Progenitor cell of endocrine pancreas (in vitro differentiated cells): ENCODE measurements at regions not wholly inside any gene's neighbourhood (a gene's known extent, or its start where the extent isn't known, plus 50 kb on each side); places are given as distances from the start of the nearest gene placed in this dataset.
A peak's percentile ranks its signal among the peaks of the same experiment; 100 is the strongest.
"Not testable (repeated sequence)": the region's sequence is repeated elsewhere in the genome, so short reads cannot be mapped to it uniquely, and the experiment has no call there.

Experiments
- DNase-seq: peaks from one replicate; pipeline ENCODE4 v3.0.0; 2021; ENCODE audit warnings: low spot score; ENCODE audit not compliant: unreplicated experiment
- H3K27ac Mint-ChIP-seq: 2 replicates; pipeline ENCODE4 v1.8.0; 2021; ENCODE audit warnings: mild to moderate bottlenecking, moderate library complexity, mixed read lengths
- H3K27me3 Mint-ChIP-seq: 2 replicates; pipeline ENCODE4 v1.8.0; 2021; ENCODE audit warnings: mixed read lengths
- H3K36me3 Mint-ChIP-seq: 2 replicates; pipeline ENCODE4 v1.8.0; 2022; ENCODE audit warnings: mixed read lengths; ENCODE audit not compliant: insufficient read depth
- H3K4me1 Mint-ChIP-seq: 2 replicates; pipeline ENCODE4 v1.8.0; 2021; ENCODE audit warnings: low read depth, mixed read lengths
- H3K4me3 Mint-ChIP-seq: 2 replicates; pipeline ENCODE4 v1.8.0; 2021; ENCODE audit warnings: low read depth, mild to moderate bottlenecking, moderate library complexity, mixed read lengths
- H3K9me3 Mint-ChIP-seq: 2 replicates; pipeline ENCODE4 v1.8.0; 2021; ENCODE audit warnings: low read depth, mixed read lengths
- TF ChIP-seq, protein P1 (sequence below): fragments of 200-600 bp; sonication (generic); IDR thresholded peaks from one replicate; pipeline ENCODE4 v1.5.0; 2021; ENCODE audit warnings: antibody characterized with exemption, mild to moderate bottlenecking; ENCODE audit not compliant: unreplicated experiment

DNA sequence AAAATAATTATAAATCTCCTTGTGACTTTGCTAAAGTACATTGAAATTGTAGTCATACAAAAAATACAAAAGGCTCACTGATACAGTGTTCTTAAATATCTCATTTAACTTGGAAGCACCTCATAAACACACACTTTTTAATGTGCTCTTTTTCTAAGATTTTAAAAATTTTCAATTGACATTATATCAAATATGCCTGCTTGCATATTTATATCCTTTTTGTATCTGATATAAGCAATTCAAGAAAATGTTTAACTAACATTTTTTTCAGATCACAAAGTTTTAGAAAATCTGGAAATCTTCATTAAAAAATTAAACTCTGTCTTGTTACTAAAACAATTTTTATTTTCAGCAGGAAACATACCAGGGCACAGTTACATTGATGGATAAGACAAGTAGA is 661.5 kb downstream of the REEP3 start:
- no peak overlapping the region for H3K27ac Mint-ChIP-seq
- no peaks in the 10 kb centered on the region for H3K4me1 Mint-ChIP-seq
- H3K9me3 Mint-ChIP-seq, result no peaks in the 10 kb centered on the region
- TF ChIP-seq, protein P1, sequence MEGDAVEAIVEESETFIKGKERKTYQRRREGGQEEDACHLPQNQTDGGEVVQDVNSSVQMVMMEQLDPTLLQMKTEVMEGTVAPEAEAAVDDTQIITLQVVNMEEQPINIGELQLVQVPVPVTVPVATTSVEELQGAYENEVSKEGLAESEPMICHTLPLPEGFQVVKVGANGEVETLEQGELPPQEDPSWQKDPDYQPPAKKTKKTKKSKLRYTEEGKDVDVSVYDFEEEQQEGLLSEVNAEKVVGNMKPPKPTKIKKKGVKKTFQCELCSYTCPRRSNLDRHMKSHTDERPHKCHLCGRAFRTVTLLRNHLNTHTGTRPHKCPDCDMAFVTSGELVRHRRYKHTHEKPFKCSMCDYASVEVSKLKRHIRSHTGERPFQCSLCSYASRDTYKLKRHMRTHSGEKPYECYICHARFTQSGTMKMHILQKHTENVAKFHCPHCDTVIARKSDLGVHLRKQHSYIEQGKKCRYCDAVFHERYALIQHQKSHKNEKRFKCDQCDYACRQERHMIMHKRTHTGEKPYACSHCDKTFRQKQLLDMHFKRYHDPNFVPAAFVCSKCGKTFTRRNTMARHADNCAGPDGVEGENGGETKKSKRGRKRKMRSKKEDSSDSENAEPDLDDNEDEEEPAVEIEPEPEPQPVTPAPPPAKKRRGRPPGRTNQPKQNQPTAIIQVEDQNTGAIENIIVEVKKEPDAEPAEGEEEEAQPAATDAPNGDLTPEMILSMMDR, result no peak
- no peak overlapping the region for H3K4me3 Mint-ChIP-seq
- no peaks in the 10 kb centered on the region for H3K27me3 Mint-ChIP-seq
- H3K36me3 Mint-ChIP-seq, result no peaks in the 10 kb centered on the region
- no peak for DNase-seq

DNA sequence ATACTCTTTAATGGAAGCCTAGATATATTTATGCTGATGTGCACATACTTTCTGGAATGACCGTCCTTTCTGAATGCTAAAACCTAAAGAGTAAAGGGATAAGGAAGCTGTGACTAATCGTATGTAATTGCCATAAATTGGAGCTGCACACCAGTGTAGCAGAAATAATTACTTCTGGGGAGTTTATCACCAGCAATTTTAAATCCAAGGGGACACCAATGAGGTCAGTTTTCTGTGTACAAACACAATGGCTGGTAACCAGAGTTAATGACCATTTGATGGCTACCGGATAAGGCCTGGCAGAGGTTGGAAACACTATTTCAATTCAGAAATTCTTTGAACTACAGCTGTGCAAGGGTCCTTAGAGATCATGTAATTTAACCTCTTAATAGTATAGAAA is 670.1 kb downstream of the REEP3 start:
- H3K4me1 Mint-ChIP-seq, result peaks cover 3% of the 10 kb centered on the region
- no peaks in the 10 kb centered on the region for H3K27me3 Mint-ChIP-seq
- TF ChIP-seq, protein P1, result no peak
- H3K27ac Mint-ChIP-seq, result peak overlapping the region; percentile 2
- H3K36me3 Mint-ChIP-seq, result no peaks in the 10 kb centered on the region
- no peak for DNase-seq
- H3K4me3 Mint-ChIP-seq, result no peak overlapping the region
- no peaks in the 10 kb centered on the region for H3K9me3 Mint-ChIP-seq

GRCh38 chr10:64196638-64197315 is 675.6 kb downstream of the REEP3 start:
- TF ChIP-seq, protein P1, result no peak

GRCh38 chr10:64201936-64202335 is 680.7 kb downstream of the REEP3 start:
- Mint-ChIP-seq H3K9me3 (peaks cover 5% of the 10 kb centered on the region), H3K4me1 (no peaks in the 10 kb centered on the region)

More at GRCh38 chr10:64196638-64197315, 675.6 kb downstream of the REEP3 start:
- H3K27ac Mint-ChIP-seq, result no peak overlapping the region
- H3K27me3 Mint-ChIP-seq, result no peaks in the 10 kb centered on the region
- no peaks in the 10 kb centered on the region for H3K36me3 Mint-ChIP-seq
- H3K4me1 Mint-ChIP-seq, result no peaks in the 10 kb centered on the region
- no peak overlapping the region for H3K4me3 Mint-ChIP-seq
- no peaks in the 10 kb centered on the region for H3K9me3 Mint-ChIP-seq
- DNase-seq, result no peak

GRCh38 chr10:64204504-64204903 is 683.3 kb downstream of the REEP3 start:
- H3K27me3 Mint-ChIP-seq, H3K36me3 Mint-ChIP-seq, H3K9me3 Mint-ChIP-seq, H3K4me3 Mint-ChIP-seq, DNase-seq, H3K4me1 Mint-ChIP-seq, H3K27ac Mint-ChIP-seq: not testable (repeated sequence)

More at GRCh38 chr10:64201936-64202335, 680.7 kb downstream of the REEP3 start:
- no peak for DNase-seq
- no peaks in the 10 kb centered on the region for H3K27me3 Mint-ChIP-seq
- TF ChIP-seq, protein P1, result no peak
- H3K36me3 Mint-ChIP-seq, result no peaks in the 10 kb centered on the region
- no peak overlapping the region for H3K4me3 Mint-ChIP-seq
- no peak overlapping the region for H3K27ac Mint-ChIP-seq

GRCh38 chr10:64206409-64206808 is 685.2 kb downstream of the REEP3 start:
- H3K27ac Mint-ChIP-seq, result no peak overlapping the region
- H3K4me3 Mint-ChIP-seq, result no peak overlapping the region
- TF ChIP-seq, protein P1, result no peak
- DNase-seq, result no peak
- no peaks in the 10 kb centered on the region for H3K36me3 Mint-ChIP-seq
- no peaks in the 10 kb centered on the region for H3K4me1 Mint-ChIP-seq
- peaks cover 5% of the 10 kb centered on the region for H3K9me3 Mint-ChIP-seq
- no peaks in the 10 kb centered on the region for H3K27me3 Mint-ChIP-seq
